Omental fat pad (tissue), 3 donors: ENCODE measurements at regions not wholly inside any gene's neighbourhood (a gene's known extent, or its start where the extent isn't known, plus 50 kb on each side); places are given as distances from the start of the nearest gene placed in this dataset.

Experiments
- ATAC-seq: fragments of 150-250 bp; one replicate; pipeline ENCODE4 v1.9.1; 2016; ENCODE audit warnings: mild to moderate bottlenecking, moderate library complexity; ENCODE audit not compliant: low FRiP score
- DNase-seq: peaks from one replicate; pipeline ENCODE4 v3.0.0-alpha.2; 2019; ENCODE audit warnings: low spot score
- CTCF ChIP-seq, 3 donors: fragments of 450-650 bp; IDR thresholded peaks; one replicate each; pipeline ENCODE4 v1.5.1; 2016 to 2017; ENCODE audit warnings: antibody characterized with exemption in 3 of 3, mild to moderate bottlenecking in 3 of 3, moderate library complexity in 2 of 3

DNA sequence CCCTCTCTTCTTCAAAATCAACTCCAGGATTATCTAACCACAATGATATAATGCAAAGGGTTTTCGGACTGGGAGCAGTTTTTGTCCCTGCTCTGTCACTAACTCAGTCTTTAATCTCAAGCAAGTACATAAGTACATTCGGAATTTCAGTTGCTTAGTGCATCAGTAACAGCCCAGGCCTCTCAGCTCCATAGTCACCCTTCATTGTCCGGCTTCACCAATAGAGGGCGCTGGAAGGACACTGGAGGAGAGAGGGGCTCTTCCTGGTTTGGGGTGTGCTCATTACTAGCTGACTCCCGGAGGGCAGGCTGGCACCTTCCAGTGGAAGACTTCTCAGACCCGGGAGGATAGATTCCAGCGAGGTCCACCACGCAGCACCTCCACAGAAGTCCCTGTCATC lies 90.4 kb upstream of the PDGFD start:
- ATAC-seq, result no peak

DNA sequence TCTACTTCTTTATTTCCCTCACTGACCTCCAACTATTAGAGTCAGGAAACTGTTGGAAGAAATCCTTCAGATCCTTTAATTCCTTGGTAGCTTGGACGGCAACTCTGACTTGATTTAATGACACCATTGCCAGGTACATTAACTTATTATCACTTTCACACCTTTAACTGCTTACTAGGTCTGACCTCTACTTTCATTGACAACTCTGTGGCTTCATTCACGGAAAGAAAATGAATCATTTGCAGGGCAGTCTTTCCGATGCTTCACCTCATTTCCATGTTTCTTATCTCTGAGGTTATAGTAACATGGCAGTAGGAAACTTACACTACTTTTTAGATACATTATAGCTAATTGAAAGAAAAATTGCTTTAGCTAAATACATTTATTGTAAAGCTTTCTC lies 82.6 kb upstream of the PDGFD start:
- DNase-seq (no peak), ATAC-seq (no peak)
- TF ChIP-seq CTCF (IDR thresholded peaks at IDR 0.05), result no peak

More for the DNA sequence above, 90.4 kb upstream of the PDGFD start:
- no peak for TF ChIP-seq CTCF (IDR thresholded peaks at IDR 0.05)
- DNase-seq, result no peak

DNA sequence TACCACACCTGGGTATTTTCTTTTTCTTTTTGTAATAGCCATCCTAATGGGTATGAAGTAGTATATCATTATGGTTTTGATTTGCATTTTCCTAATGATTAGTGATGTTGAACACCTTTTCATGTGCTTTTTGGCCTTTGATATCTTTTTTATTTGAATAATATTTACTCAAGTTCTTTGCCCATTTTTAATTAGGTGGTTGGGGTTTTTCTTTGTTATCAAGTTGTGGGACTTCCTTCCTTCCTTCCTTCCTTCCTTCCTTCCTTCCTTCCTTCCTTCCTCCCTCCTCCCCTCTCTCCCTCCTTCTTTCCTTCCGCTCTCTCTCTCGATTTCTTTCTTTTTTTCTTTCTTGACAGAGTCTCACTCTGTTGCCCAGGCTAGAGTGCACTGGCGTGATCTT lies 75.0 kb upstream of the PDGFD start:
- ATAC-seq (no peak), DNase-seq (no peak)
- TF ChIP-seq CTCF (IDR thresholded peaks at IDR 0.05), result no peak

GRCh38 chr11:104225047-104225446 lies 61.1 kb upstream of the PDGFD start:
- no peak for TF ChIP-seq CTCF (IDR thresholded peaks at IDR 0.05)
- no peak for DNase-seq
- no peak for ATAC-seq

DNA sequence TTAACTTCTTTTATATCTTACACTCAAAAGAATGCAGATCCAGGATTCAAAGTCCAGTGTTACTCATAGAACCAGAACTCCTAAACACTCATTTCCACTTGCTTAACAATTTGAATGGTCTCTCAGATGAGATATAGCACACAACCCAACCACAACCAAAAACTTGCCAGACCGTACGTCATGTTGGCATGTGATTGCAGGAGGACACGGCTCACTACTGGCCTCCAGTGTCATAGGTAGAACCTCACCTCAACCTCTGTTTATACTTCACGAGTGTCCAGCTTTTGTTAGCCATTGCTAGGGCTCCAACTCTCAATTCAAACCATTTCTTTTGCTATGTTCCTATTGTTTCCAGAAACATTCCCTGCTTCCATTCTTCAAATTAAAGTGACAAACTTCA lies 58.5 kb upstream of the PDGFD start:
- no peak for ATAC-seq
- no peak for DNase-seq
- no peak for TF ChIP-seq CTCF (IDR thresholded peaks at IDR 0.05)

- ATAC-seq (no peak), DNase-seq (no peak)
- no peak for TF ChIP-seq CTCF (IDR thresholded peaks at IDR 0.05)
Observed at GRCh38 chr11:104221455-104221854, 57.5 kb upstream of the PDGFD start.

DNA sequence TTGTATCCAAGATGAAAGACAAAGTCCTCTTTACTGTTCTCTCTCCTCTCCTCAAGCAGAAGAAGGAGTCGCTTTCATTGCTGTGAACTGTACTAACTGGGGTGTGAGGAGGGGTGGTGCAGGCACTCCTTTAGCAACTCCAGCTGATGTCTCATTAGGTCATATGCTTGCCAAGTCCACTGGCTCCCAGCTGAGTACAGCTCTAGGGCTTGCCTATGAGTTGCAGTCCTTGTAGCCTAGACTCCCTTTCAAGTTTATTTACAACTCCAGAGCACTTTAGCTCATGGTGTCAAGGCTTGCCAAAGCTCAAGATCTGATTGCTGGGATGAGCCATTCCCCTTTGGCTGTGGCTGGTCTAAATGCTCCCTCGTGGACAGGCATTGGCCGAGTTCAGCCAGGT lies 55.1 kb upstream of the PDGFD start:
- no peak for DNase-seq
- no peak for TF ChIP-seq CTCF (IDR thresholded peaks at IDR 0.05)
- ATAC-seq, result no peak
